WI38 (cell line): ENCODE measurements at regions not wholly inside any gene's neighbourhood (a gene's known extent, or its start where the extent isn't known, plus 50 kb on each side); places are given as distances from the start of the nearest gene placed in this dataset.
A peak's percentile ranks its signal among the peaks of the same experiment; 100 is the strongest.

Source experiments
- H3K4me3 ChIP-seq: 2 replicates; pipeline ENCODE4 v1.5.1; 2011; ENCODE audit warnings: low read depth, mild to moderate bottlenecking, control low read depth, low read length
- CTCF ChIP-seq: IDR thresholded peaks from 2 replicates; pipeline ENCODE4 v1.5.1; 2012; ENCODE audit warnings: low read depth, mild to moderate bottlenecking, control low read depth, low read length

- H3K4me3 ChIP-seq, result no peak overlapping the region
- peak; percentile 25; the same call in 1 of the 2 replicates for TF ChIP-seq CTCF
Measured at GRCh38 chr16:16861546-16861945, 482.6 kb downstream of the NPIPA7 start.

DNA sequence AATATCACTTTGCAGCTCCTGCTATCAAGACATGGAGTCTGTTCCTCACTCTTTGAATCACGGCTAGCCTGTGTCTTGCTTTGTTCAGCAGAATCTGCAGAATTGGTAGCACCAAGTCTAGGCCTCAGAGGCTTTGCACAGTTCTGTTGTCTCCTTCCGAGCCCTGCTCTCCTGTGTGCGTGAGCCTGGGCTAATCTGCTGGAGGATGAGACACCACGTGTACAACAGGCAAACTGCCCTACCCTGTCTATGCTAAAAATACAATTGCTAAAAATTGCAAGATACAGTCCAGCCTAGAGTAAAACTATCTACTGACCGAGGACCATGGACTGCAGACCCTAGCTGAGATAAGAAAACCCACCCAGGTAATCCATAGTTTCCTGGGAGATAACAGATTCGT is 484.7 kb downstream of the NPIPA7 start:
- no peak overlapping the region for H3K4me3 ChIP-seq
- no peak for TF ChIP-seq CTCF

DNA sequence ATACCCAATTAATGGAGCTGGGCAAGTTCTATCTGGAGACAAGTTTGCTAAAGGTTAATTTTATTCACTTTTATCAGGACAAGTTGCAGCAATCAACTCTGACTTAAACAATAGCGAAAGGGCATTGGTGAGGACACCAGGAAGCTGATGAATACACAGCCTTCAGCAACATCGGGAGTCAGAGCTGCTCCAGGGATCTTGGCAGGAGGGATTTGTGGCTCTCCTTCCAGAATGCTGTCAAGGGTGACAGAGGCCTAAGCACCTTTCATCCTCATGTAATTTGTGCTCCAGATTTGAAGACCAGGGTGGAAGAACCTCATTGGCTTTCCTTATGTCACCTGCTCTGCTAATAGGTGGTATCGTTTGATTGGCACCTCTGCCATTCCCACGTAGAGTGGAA is 485.6 kb downstream of the NPIPA7 start:
- no peak for TF ChIP-seq CTCF
- H3K4me3 ChIP-seq, result no peak overlapping the region

DNA sequence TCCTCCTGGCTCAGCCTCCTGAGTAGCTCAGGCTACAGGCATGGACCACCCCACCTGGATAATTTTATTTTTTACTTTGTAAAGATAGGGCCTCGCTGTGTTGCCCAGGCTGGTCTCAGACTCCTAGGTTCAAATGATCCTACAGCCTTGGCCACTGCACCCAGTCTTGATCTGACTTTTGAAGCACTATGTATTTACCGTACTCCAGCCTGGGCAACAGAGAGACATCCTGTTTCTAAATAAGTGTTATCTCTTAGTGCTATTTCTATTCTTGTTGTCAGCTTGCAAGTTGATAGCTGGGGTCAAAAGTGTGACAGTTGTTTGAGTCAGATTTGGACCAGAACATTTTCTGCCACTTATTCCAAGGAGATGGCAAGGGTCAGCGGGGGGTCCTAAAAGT is 486.4 kb downstream of the NPIPA7 start:
- H3K4me3 ChIP-seq, result no peak overlapping the region
- TF ChIP-seq CTCF, result no peak

GRCh38 chr16:16867973-16868372 is 489.0 kb downstream of the NPIPA7 start:
- no peak overlapping the region for H3K4me3 ChIP-seq
- no peak for TF ChIP-seq CTCF

- H3K4me3 ChIP-seq, result no peak overlapping the region
- TF ChIP-seq CTCF, result no peak
Measured at GRCh38 chr16:16868727-16869126, 489.8 kb downstream of the NPIPA7 start.

- no peak overlapping the region for H3K4me3 ChIP-seq
- TF ChIP-seq CTCF, result no peak
Measured at GRCh38 chr16:16869746-16870145, 490.8 kb downstream of the NPIPA7 start.

DNA sequence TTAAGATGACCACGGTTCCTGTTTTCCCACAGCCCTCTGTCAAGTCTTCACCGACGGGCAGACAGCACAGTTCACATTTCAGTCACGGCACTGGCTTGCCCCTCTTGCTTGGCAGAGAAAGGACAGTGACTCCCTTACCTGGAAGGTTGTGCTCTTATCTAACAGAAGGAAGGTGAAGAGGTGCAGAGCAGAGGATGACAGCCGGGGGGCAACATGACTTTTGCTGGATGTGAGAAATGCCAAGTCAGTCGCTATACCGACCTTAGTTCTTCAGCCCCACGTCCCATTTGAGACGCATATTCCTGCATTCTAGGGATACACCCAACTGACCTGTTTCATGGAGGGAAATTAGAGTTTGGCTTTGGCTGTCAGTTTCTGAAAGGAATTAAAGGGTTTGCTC is 492.3 kb downstream of the NPIPA7 start:
- TF ChIP-seq CTCF, result no peak
- no peak overlapping the region for H3K4me3 ChIP-seq
